ENCODE measurements at regions not wholly inside any gene's neighbourhood (a gene's known extent, or its start where the extent isn't known, plus 50 kb on each side); places are given as distances from the start of the nearest gene placed in this dataset.

- DNase-seq: no peak
Observed at GRCh38 chr6:22087960-22088706, 208.7 kb downstream of the PRL start.

DNA sequence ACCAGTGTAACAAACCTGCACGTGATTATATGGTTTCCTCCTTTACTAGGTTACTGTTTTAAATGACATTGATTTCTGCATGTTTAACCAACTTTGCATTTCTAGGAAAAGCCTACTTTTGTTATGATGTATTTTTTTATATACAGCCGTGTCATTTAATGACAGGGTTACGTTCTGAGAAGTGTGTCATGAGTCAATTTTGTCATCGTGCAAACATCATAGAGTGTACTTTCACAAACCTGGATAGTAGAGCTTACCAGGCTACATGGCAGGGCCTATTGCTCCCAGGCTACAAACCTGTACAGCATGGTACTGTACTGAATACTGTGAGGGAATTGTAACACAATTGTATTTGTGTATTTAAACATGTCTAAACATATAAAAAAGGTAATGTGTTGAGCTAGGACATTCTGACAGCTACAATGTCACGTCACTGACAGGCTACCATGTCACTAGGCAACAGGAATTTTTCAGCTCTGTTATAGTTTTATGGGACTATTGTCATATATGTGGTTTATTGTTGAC is 205.3 kb downstream of the PRL start:
- DNase-seq: no peak

- no peak for DNase-seq
Observed at GRCh38 chr6:22095836-22096235, 201.0 kb downstream of the PRL start.

DNA sequence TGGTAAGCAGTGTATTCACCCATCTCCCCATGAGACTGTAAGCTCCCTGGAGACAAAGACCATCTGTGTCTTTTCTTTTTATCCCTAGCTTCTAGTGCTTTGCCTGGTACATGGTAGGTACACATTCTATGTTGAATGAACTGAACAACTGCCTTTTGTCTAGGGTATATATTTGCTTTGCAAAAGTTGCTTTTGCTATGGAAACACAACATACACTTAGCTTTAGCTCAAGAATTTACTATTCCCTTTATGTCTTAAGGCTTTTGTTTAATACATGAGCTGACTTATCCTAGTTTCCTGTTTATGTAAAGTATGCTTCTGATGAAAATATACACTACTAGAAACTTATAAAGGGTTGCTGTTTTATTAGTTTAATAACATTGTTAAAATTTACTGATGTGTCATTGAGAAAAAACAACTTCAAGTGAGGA is 198.2 kb downstream of the PRL start:
- no peak for DNase-seq

- DNase-seq: no peak
Observed at GRCh38 chr6:22099231-22099630, 197.6 kb downstream of the PRL start.

- DNase-seq: no peak
Observed at GRCh38 chr6:22099923-22100322, 196.9 kb downstream of the PRL start.

DNA sequence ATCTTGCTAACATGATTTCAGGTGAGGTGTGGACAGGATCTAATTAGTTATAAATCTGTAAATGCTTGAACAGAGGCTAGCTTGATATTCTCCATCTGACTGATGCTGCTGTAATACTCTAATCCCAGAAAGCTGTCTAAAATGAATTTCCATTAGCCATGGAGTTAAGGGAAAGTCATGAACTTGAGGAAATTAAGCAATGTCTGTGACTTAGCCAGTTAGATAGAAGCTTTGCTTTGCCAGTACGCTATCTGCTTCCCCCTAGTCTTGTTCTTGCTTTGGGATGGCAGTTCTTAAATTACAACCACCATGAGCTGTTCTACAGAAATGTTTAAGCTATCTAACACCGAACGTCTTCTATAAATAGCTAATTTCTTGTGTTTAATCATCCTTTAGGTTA is 195.7 kb downstream of the PRL start:
- no peak for DNase-seq

- DNase-seq: no peak
Observed at GRCh38 chr6:22102671-22103070, 194.2 kb downstream of the PRL start.

DNA sequence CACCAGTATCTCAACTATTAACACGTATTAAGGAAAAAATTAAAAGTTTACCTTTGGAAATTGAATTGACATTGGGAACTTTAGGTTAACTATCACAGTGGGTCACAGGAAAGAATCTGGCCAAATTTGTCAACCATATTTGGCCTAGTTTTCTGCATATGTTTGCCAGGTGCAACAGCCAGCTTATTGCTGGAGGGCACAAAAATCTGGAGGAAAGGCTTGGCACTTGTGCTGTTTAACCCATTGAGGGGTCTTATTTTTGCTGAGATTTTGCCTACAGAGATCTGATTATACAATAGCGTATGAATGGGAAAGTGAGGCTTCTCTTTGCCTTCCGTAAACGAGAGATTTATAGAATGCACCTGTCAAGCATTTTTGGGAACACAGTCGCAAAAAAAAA is 190.4 kb downstream of the PRL start:
- DNase-seq: no peak

DNA sequence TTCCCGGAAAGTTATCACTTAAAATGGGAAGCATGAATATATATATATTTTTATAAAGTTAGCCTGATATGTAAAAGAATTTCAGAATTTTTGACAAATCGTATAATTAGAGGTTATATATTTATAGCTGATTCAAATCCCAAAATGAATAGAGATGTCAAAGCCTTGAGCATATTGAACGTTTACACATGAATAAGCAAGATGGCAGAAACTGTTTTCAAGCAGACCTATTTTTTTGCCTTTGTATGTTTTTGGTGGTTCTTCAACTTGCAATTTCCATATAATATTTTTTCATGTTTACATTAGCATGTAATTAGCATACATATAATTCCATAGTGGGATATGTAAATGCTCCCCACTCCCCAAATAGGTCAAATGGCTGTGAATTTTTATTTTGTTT is 189.9 kb downstream of the PRL start:
- no peak for DNase-seq

GRCh38 chr6:22108199-22108598 is 188.6 kb downstream of the PRL start:
- DNase-seq: no peak

DNA sequence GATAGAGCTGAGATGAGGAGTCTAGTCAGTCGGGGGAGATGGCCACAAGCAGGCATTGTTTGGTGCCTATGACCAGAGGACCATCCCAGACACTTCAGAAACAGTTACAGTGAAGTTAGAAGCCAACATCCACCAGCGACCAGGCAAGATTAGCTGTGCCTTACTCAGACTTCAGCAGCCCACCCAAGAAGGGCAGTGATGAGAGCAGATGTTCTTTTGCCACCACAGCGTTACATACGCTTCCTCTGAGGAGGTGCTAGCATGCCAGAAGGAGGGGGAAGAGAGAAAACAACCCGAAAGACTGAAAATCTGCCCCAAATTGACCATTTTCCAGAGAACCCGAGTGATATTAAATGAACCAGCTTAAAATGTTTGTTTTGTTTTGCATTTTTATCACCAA is 186.8 kb downstream of the PRL start:
- no peak for DNase-seq

DNA sequence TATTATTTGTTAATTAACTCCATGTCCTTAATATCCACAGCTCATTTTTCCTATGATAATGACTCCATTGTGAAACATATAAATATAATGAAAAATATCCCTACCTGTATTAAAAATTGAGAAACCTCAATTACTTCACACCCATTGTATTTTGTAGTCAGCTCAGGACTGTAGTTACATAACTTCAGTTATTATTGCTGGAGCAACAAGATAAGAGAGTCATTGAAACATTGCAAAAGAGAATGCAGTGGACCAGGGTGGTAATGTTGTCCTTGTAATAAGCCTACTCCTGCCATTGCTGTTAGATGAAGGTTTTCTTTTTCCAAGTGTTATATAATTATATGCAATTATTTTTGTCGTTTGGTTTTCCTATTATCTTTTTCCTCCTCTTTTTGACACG is 184.4 kb downstream of the PRL start:
- DNase-seq: no peak

DNA sequence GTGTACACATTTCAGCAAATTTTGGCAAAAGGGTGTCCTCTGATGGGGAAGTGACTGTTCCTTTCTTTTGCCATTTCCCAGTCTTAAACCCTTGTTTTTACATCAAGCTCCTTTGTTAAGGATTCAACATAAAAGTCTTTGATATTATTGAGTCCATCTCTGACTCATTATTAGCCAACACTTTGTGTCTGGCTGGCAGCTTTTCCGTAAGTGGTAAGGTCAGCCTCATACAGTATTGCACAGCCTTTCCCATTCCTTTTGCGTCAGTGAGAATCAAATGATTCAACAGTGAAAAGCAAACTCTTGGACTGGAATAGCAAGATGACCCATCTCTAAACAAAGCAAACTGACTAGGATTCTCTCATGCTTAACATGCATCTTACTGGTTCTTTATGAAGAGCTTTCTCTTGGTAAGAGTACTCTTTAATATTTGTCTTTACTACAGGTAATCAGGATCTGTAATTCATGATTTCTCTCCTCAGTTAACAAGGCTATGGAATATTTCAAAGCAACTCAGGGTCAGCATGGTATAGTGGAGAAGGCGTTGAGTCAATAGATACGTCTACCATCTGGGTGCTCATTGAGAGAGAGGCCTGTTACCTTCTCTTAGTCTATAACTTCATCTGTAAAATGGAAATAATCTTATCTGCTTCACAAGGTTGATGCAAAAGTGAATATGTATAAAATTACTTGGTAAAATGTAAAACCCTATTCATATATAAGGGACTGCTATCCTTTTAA is 183.6 kb downstream of the PRL start:
- no peak for DNase-seq

DNA sequence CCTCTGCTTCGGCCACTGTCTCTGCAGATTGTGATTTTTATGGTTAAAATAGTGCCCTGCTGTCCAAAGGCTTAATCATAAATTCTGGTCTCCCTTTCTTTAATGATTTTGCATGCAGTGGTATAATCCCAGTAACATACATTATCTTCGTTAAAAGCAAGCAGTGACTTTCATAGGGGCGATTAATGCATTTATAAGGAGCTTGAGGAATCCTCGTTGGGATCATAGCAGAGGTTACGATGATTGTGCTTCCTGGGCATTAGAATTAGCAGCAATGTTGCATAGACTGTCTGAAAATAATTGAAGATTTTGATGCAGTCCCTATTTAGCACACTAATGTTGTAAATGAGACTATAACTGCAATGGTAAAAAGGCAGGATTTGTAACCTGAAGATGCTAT is 181.3 kb downstream of the PRL start:
- no peak for DNase-seq

DNA sequence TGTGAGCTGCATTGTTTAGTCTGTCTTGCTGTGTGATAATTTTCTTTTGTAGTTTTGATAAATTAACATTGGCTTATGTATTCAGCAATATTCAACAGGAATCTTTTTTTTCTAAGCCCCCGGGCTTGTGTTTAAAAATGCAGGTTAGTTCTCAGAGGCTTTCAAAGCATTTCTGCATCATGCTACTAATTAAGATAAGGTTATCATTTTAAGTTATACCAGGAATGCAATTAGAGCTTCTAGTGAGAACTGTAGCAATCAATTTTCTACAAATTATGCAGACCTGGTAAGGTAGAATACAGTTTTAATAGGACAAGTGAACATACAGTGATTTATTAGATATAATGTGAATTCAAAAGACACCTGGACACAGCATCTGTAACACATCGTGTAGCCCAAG is 179.2 kb downstream of the PRL start:
- DNase-seq: no peak

DNA sequence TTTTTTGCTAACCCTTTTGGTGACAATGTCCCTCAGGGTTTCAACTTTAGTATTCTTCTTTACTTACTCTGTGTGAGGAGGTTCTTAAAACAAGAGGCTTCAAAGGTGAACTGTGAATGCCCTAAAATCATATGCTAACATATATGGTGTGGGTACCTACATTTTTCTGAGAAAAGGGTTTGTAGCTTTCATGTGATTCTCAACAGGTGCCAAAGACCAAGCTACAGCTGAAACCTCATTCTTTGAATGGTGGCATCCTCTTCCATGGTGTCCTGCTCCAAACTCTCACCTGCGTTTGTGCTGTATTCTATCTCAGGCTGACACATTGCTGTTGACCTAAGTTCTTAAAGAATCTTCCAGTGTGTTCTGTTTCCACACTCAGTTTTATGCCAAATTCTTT is 177.3 kb downstream of the PRL start:
- no peak for DNase-seq

DNA sequence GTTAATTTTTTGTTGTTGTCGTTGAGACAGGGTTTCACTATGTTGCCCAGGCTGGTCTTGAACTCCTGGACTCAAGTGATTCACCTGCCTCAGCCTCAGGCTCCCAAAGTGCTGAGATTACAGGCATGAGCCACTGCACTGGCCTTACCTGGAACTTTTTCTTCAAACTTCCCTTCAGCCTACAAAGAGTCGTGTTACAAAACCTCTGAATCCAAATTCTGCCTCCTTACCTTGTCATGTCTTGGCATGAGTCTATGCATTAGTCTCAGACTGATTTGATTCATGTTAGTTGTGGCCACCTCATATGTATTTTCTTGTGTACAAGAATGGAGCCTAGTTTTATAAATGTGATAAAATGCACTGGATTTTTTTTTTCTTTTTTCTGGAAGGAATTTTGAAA is 172.1 kb downstream of the PRL start:
- DNase-seq: no peak

- no peak for DNase-seq
Observed at GRCh38 chr6:22126910-22127309, 169.9 kb downstream of the PRL start.

GRCh38 chr6:22129751-22130150 is 167.1 kb downstream of the PRL start:
- no peak for DNase-seq

- no peak for DNase-seq
Observed at GRCh38 chr6:22132656-22133055, 164.2 kb downstream of the PRL start.

- DNase-seq: no peak
Observed at GRCh38 chr6:22133357-22133756, 163.5 kb downstream of the PRL start.

DNA sequence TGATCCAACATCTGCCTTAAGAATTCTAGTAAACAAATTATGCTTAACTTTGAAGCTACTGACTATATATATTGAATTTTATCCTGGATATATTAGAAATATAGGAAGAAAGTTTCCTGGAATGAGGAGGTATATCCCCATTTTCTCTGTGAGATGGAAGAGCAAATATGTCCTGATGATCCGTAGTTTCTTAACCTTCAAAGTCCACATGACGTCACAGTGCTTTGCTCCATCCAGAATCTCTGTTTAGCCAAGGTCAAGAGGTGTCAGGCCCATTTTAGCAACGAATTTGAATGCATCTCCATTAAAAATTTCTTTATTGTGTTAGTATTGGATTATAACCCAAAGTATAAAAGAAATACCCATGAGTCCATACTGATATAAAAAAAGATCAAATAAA is 162.5 kb downstream of the PRL start:
- no peak for DNase-seq

Measured in nucleus accumbens (tissue), 56 donors.